ENCODE measurements at regions not wholly inside any gene's neighbourhood (a gene's known extent, or its start where the extent isn't known, plus 50 kb on each side); places are given as distances from the start of the nearest gene placed in this dataset.
"Not testable (repeated sequence)": the region's sequence is repeated elsewhere in the genome, so short reads cannot be mapped to it uniquely, and the experiment has no call there.

DNA sequence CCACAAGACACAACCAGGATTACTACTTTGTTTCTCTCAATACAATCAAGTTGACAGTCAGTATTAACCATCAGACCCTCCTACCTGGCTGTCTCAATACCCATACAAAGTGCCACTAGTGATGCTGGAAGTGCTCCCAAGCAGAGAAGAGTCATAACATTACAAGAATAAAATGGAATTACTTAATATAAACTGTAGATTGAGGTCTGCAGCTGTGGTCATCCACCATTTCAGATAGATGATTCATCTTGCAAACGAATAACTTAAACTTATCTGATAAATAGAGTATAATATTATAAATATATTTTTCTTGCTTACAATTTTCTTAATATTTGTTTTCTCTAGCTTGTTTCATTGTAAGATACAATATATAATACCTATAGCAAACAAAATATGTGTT is 1034.2 kb upstream of the PCDH10 start:
- TF ChIP-seq, protein P1, sequence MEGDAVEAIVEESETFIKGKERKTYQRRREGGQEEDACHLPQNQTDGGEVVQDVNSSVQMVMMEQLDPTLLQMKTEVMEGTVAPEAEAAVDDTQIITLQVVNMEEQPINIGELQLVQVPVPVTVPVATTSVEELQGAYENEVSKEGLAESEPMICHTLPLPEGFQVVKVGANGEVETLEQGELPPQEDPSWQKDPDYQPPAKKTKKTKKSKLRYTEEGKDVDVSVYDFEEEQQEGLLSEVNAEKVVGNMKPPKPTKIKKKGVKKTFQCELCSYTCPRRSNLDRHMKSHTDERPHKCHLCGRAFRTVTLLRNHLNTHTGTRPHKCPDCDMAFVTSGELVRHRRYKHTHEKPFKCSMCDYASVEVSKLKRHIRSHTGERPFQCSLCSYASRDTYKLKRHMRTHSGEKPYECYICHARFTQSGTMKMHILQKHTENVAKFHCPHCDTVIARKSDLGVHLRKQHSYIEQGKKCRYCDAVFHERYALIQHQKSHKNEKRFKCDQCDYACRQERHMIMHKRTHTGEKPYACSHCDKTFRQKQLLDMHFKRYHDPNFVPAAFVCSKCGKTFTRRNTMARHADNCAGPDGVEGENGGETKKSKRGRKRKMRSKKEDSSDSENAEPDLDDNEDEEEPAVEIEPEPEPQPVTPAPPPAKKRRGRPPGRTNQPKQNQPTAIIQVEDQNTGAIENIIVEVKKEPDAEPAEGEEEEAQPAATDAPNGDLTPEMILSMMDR (IDR thresholded peaks at IDR 0.05) = no peak
- Mint-ChIP-seq H3K27me3 (ENCODE audit: low read depth, poor library complexity) (peaks cover 3% of the 10 kb centered on the region), H3K4me1 (no peaks in the 10 kb centered on the region), H3K9me3 (no peaks in the 10 kb centered on the region), H3K36me3 (ENCODE audit: low read depth) (no peaks in the 10 kb centered on the region), H3K4me3 (no peak overlapping the region), H3K27ac (no peak overlapping the region)
- DNase-seq = no peak

DNA sequence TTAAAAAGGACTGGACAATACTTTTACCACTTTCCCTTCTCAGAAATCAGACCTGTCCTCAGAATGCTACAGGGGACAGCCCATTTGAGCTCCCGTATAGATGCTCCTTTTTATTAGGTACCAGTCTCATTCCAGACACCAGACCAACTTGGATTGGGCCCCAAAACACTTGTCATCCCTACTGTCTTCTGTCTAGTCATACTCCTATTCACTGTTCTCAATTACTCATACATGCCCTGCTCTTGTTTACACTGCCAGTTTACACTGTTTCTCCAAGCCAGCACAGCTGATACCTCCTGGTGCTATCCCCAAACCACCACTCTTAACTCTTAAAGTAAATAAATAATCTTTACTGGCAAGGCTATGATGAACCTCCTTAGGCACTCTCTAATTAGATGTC is 1026.4 kb upstream of the PCDH10 start:
- not testable (repeated sequence) for H3K4me3 Mint-ChIP-seq; H3K9me3 Mint-ChIP-seq; H3K27me3 Mint-ChIP-seq (ENCODE audit: low read depth, poor library complexity); H3K27ac Mint-ChIP-seq; H3K36me3 Mint-ChIP-seq (ENCODE audit: low read depth); DNase-seq; H3K4me1 Mint-ChIP-seq

DNA sequence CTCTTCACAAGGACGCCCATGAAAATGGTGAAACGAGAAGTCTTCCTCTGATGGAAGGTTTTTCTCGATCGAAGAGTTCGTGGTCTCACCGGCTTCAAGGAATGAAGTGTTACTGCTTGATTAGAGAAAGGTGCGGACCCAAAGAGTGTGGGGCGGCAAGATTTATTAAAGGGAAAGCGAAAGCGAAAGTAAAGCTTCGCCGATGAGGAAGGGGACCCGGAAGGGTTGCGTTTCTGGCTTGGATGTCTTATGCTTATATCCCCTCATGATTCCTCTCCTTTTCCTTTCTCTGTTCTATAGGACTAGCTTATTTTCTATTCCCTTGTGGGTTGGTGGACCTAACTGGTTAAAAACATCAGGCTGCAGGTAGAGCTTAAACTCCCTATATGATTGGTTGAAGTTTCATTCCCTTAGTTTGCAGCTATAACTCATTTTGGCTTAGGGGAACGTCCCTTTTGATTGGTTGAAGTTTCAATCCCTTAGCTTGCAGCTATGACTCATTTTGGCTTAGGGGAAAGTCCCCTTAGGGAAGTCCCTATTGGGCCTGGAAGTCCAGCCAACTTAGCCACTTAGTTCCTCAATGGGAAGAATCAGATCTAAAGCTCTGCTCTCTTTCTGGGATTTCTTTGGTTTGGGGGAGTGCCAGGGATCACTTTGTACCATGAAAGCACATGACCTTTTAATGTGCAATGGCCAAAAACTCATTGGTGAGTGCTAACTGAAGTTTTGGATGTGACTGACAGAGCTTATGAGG is 1025.0 kb upstream of the PCDH10 start:
- H3K4me3 Mint-ChIP-seq = no peak overlapping the region
- TF ChIP-seq, protein P1 (IDR thresholded peaks at IDR 0.05) = no peak

DNA sequence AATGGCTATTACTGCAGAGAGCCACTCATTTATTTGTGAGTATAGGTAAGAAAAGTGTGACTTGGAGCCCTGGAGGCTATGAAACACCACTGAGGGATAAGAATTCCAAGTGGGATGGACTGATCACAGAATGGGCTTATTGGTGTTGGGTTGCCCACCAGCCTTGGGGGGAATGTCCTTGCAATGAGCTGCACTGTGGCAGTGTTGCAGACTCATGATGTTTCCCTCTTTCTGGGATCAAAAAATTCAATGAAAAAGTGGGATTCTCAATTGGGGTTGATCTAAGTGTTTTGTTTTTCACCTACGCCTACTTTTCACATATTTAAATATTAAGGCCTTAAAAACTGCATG is 1024.5 kb upstream of the PCDH10 start:
- Mint-ChIP-seq H3K27me3 (ENCODE audit: low read depth, poor library complexity) (no peaks in the 10 kb centered on the region), H3K36me3 (ENCODE audit: low read depth) (no peaks in the 10 kb centered on the region), H3K27ac (no peak overlapping the region), H3K4me1 (no peaks in the 10 kb centered on the region), H3K4me3 (no peak overlapping the region), H3K9me3 (no peaks in the 10 kb centered on the region)
- TF ChIP-seq, protein P1 (IDR thresholded peaks at IDR 0.05) = no peak
- DNase-seq = no peak

More for the DNA sequence above, 1025.0 kb upstream of the PCDH10 start:
- Mint-ChIP-seq H3K27ac (no peak overlapping the region), H3K36me3 (ENCODE audit: low read depth) (no peaks in the 10 kb centered on the region), H3K27me3 (ENCODE audit: low read depth, poor library complexity) (no peaks in the 10 kb centered on the region), H3K9me3 (no peaks in the 10 kb centered on the region), H3K4me1 (no peaks in the 10 kb centered on the region)
- no peak for DNase-seq

DNA sequence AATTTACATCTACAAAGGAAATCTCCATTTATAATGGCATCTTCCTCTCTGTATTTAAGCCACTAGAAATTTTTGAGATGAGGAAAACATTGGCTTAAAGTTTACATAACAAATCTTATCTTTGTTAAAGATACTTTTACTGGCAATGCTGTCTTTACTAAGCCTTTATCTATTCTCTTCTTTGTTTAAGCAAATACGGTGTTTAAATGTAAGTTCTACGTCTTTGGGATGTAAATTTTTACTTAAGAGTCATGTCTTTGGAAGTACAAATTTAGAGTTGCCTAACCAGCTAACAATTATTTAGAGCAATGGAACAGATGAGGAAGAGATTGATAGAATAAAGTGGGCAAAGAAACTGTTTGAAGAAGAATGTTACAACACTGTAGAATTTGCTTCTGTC is 1024.0 kb upstream of the PCDH10 start:
- Mint-ChIP-seq H3K4me1 (no peaks in the 10 kb centered on the region), H3K27ac (no peak overlapping the region), H3K9me3 (no peaks in the 10 kb centered on the region), H3K27me3 (ENCODE audit: low read depth, poor library complexity) (no peaks in the 10 kb centered on the region), H3K4me3 (no peak overlapping the region), H3K36me3 (ENCODE audit: low read depth) (no peaks in the 10 kb centered on the region)
- TF ChIP-seq, protein P1 (IDR thresholded peaks at IDR 0.05) = no peak
- no peak for DNase-seq

DNA sequence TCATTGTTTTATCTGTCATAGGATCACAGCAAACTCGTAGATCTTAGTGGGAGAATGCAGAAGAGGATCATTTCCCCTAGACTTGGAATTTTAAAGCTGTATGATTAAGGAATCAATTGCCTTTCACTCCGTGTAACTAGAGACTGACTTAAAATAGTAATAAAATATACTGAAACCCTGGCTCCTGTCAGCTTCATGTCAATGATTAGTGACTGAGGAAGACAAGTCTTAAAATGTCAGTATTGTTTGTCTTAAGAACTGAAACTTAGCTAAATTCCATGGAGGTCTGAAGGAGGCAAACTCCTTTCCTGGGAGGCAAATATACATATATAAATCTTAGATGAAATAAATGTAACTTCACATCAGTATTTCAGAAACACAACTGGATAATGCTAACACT is 1016.7 kb upstream of the PCDH10 start:
- H3K36me3 Mint-ChIP-seq (ENCODE audit: low read depth) = no peaks in the 10 kb centered on the region
- no peak overlapping the region for H3K4me3 Mint-ChIP-seq
- H3K4me1 Mint-ChIP-seq = no peaks in the 10 kb centered on the region
- H3K27me3 Mint-ChIP-seq (ENCODE audit: low read depth, poor library complexity) = peaks cover 3% of the 10 kb centered on the region
- peaks cover 17% of the 10 kb centered on the region for H3K9me3 Mint-ChIP-seq
- H3K27ac Mint-ChIP-seq = no peak overlapping the region
- TF ChIP-seq, protein P1 (IDR thresholded peaks at IDR 0.05) = no peak
- DNase-seq = no peak
